Anterior cingulate cortex (tissue), 58 donors: ENCODE measurements at regions not wholly inside any gene's neighbourhood (a gene's known extent, or its start where the extent isn't known, plus 50 kb on each side); places are given as distances from the start of the nearest gene placed in this dataset.

Experiments used
- DNase-seq, 58 donors: peaks; one replicate each; lab custom pipeline; 2025; lab: John Stamatoyannopoulos, UW

DNA sequence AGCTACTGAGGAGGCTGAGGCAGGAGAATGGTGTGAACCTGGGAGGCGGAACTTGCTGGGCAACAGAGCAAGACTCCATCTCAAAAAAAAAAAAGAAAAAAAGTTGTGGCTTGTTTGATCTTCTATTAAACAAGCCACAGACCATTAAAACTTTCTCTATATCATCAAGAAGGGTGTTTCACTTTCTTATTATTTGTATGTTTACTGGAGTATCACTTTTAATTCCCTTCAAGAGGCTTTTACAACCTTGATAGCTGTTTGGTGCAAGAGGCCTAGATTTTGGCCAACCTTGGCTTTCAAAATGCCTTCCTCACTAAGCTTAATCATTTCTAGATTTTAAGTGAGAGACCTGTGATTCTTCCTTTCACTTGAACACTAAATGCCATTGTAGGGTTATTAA is 339.1 kb downstream of the TSN start:
- no peak for DNase-seq

- no peak for DNase-seq
Observed at GRCh38 chr2:122096761-122097160, 341.3 kb downstream of the TSN start.

DNA sequence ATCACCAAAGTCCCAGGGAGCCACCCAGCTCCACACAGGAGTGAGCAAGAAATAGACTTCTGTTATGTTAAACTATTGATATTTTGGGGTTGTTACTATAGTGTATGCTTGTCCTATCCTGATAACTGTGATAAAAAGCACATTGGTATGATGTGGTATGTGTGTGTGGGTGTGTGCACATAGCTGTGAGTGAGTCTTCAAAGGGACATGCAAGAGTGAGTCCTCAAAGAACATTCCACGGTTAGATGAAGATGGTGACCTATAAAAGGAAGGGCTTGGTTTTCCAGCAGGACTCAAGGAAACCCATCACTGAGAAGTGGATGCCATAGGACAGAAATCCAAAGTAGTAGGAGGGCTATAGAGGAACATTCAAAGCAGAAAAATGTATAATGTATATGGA is 342.9 kb downstream of the TSN start:
- DNase-seq: no peak

- DNase-seq: no peak
Observed at GRCh38 chr2:122100346-122100745, 344.9 kb downstream of the TSN start.

DNA sequence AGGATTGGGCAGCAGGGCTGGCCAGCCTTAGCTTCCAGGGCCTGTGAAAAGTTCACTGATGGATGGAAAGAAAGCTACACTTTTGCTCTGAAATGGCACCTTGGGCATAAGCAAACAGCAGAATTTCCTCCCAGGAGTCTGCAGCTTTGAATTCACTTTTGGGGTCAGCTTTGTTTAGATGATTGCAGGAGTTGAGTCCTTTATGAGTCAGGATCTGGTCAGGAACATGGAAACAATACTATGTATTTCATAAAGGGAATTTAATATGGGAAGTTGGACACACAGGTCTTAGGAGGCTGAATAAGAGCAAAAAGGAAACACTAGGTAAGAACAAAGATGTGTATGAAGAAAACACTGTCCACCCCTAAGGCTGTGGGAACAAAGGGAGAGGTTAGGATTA is 345.3 kb downstream of the TSN start:
- no peak for DNase-seq

DNA sequence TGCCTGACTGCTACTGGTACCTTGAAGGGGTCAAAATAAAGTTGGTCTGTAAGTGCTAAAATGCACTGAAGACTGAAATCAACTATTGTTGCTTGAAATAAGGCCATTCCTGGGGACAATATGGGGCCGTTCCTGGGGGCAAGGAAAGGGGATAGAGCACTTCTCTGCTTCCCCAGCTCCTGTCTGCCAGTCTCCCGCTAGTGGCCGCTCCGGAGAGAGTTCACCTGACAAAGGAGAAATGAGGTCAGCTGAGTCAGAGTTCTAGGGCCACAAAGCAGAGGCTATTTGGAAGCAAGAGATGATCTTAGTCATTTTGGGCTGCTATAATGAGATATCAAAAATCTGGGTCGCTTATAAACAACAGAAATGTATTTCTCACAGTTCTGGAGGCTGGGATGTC is 345.9 kb downstream of the TSN start:
- no peak for DNase-seq

- no peak for DNase-seq
Observed at GRCh38 chr2:122105171-122105876, 349.9 kb downstream of the TSN start.

- DNase-seq: no peak
Observed at GRCh38 chr2:122105877-122106206, 350.4 kb downstream of the TSN start.

DNA sequence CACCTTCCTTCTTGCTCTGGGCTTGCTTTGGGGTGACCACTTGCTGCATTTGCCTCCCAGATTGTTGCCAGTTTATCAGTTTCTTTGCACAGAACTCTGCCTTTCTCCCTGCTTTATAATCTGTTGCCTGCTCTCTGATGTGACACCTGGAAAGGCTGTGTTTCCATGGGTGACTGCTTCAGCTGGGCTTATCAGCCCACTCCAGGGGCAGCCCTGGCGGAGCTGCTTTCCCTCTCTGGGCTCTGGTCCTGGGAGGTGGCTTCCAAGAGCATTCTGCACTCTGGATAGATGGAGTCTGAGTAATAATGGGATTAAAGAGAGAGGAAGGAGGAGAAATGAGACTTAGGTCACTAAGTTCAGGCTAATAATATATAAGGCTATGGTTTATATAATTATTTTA is 352.7 kb downstream of the TSN start:
- DNase-seq: no peak

GRCh38 chr2:122112216-122113005 is 357.0 kb downstream of the TSN start:
- DNase-seq: peak in 2 of 58 donors; percentile 7 to 19

DNA sequence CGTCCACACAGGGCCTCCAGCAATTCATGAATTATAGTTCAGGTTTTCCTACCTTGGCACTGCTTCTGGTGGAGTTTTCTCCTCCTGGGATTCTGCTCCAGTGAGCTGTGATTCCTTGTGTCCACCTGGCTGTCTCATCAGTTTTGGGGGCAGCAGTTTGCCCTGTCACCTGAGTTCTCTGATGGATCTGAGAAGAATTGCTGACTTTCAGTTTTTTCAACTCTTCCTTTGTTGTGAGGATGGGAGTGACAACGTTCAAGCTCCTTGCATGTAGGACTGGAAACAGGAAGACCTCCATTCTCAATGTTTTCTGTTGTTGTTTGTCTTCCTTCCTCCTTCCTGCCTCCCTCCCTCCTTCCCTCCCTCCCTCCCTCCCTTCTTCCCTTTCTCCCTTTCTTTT is 359.0 kb downstream of the TSN start:
- DNase-seq: no peak

DNA sequence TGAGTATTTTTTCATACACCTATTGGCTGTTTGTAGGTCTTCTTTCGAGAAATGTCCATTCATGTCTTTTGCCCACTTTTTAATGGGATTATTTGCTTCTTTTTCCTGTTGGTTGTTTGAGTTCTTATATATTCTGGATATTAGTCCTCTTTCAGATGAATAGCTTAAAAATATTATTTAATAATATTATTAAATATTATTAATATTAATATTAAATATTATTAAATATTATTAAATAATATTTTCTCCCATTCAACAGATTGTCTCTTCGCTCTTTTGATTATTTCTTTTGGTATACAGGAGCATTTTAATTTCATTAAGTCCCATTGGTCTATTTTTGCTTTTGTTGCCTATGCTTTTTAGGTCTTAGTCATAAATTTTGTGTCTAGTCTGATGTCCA is 361.9 kb downstream of the TSN start:
- no peak for DNase-seq

DNA sequence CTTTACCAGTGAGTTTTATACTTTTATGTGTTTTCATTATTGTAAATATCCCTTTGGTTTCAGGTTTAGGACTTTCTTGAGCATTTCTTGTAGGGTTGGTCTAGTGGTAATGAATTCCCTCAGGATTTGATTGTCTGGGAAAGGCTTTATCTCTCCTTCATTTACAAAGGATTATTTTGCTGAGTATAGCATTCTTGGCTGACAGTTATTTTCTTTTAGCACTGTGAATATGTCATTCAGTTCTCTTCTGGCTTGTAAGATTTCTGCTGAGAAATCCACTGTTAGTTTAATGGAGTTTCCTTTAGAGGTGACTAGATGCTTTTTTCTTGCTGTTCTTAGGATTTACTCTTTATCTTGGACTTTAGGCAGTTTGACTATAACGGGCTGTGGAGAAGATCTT is 373.9 kb downstream of the TSN start:
- no peak for DNase-seq

GRCh38 chr2:122132147-122132691 is 376.8 kb downstream of the TSN start:
- DNase-seq: no peak

DNA sequence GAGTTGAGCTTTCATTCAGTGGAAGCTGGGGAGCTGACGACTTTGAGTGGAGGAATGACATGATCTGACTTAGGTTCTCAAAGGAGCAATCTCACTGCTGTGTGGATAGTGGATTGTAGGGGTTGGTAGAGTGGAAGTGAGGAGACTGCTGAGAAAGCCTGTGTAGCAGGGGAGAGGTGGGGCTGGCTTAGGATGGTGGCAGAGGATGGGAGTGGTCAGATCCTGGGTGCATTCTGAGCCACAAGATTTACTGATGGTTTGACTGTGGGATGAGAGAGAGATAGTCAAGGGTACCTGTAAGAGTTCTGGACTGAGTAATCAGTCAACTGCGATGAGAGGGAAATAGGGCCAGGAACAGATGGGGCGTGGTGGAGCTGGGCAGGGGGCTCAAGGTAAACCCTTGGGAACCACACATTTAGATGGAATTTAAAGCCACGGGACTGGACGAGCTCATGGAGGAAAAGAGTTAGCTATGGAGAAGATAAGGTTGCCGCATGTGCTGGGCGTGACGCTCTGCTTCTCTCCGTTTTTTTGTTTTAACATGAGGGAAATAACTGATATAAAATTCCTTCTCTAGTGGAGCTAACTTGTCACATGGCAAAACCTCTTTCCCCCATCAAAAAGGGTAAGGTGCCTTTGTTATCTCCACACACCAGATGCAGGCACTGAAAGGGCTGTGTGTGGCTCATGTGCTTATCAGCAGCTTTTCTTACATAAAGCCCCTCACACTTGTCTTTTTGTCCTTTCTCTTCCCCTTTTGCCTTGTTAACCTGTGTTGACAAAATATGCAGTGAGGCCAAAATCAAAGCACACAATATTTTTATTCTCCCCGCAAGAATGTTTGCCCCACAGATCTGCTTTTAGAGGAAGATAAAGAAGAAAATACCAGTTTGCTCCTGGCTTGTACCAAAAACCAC is 379.8 kb downstream of the TSN start:
- DNase-seq: no peak

DNA sequence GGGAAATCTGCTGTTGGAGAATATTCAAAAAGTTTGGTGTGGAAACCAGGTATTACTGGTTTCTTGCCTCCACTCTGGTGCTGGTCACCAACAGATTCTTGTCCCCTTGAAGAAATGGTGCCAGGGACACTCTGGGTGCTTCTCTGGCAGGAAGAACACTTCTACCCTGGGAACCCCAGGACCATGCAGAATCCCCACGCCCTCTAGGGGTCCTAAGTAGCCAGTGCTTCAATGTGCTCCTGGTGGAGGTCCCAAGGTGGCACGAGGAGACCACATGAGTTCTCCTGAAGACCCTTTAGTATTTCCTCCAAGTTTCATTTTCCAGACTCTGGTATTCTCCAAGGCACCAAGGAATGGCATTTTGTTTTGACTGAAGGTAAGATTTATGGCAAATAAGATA is 380.6 kb downstream of the TSN start:
- no peak for DNase-seq

- DNase-seq: no peak
Observed at GRCh38 chr2:122138561-122138960, 383.1 kb downstream of the TSN start.

DNA sequence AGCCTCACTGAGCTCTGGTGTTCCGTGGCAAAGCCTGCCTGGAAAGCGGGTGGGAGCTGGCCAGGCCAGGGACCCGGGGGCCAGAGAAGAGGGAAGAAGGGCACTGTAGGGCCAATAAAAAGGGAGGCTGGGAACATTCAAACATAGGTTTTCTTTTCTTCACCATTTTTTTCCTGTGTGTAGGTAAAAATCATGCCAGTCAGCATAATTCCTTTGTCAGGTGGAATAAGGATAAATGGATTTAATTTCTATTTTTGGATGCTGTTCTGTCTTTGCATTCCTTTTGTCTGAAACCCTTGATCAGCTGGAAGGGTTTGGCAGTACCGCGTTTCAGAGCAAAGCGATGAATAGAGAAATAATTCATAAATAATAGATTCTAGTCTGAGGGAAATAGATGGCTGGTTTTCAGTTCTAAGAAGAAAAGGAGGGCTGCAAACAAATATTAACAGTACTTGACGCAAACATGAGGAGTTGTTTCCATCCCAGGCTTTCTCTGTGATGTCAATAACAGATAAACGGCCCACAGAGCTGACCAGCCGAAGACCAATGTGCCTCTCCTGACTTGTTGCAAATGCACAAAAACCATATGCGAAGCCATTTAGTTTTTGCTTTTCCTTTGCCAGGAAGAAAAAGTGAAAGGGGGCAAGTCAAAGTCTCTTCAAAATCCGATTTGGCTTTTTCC is 384.4 kb downstream of the TSN start:
- no peak for DNase-seq

DNA sequence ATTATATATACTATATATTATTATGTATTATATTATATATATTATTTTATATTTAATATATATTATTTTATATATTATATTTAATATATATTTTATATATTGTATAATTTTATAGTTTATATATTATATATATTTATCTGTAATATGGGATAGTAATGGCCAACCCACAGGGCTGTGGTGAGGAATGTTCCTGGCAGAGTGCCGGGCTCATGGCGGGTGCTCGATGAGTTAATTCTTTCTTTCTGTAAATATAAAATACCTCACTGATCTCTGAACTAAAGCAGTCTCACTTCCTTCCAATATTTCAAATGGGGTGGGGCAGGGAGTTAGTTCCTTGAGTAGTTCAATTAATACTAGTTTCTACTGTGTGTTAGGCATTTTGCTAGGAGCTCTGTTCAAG is 389.4 kb downstream of the TSN start:
- no peak for DNase-seq

DNA sequence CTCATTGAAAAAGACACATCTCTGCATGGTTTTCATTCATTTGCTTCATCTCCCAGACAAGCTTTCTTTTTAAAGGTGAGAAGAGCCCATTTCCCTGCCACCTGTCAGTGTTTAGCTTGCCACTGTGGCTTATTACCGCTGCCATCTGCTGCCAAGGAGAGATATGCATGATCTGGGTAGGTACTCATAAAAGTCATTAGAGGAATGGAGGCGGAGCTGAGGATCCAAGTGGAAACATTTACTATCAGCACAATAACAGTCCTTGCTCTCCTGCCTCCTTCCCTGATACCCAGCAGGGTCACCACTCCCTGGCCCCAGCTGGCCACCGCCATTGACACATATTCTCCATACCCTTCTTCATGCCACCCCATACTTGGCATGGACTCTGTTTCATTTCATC is 390.4 kb downstream of the TSN start:
- no peak for DNase-seq
